GM19372 (cell line): ENCODE measurements at regions not wholly inside any gene's neighbourhood (a gene's known extent, or its start where the extent isn't known, plus 50 kb on each side); places are given as distances from the start of the nearest gene placed in this dataset.
"Not testable (repeated sequence)": the region's sequence is repeated elsewhere in the genome, so short reads cannot be mapped to it uniquely, and the experiment has no call there.

Source experiments
- ATAC-seq: cut with Tn5 transposase; IDR thresholded peaks from one replicate; pipeline ENCODE4 v1.9.1; 2021; ENCODE audit warnings: mild to moderate bottlenecking, low read depth, moderate library complexity; ENCODE audit not compliant: unreplicated experiment

GRCh38 chr3:39739658-39740057 lies 69.8 kb upstream of the MYRIP start:
- not testable (repeated sequence) for ATAC-seq

GRCh38 chr3:39744746-39745145 lies 64.7 kb upstream of the MYRIP start:
- no peak for ATAC-seq

GRCh38 chr3:39748002-39748401 lies 61.4 kb upstream of the MYRIP start:
- no peak for ATAC-seq

GRCh38 chr3:39748763-39749162 lies 60.6 kb upstream of the MYRIP start:
- ATAC-seq, result no peak

- no peak for ATAC-seq
These were observed 58.7 kb upstream of the MYRIP start for GRCh38 chr3:39750712-39751111.

- ATAC-seq, result no peak
These were observed 58.1 kb upstream of the MYRIP start for GRCh38 chr3:39751286-39751685.

GRCh38 chr3:39752019-39752637 lies 57.3 kb upstream of the MYRIP start:
- no peak for ATAC-seq

GRCh38 chr3:39752751-39753150 lies 56.7 kb upstream of the MYRIP start:
- ATAC-seq, result no peak

- ATAC-seq, result no peak
These were observed 56.0 kb upstream of the MYRIP start for GRCh38 chr3:39753391-39753790.

- ATAC-seq, result no peak
These were observed 54.9 kb upstream of the MYRIP start for GRCh38 chr3:39754549-39754948.

- no peak for ATAC-seq
These were observed 54.3 kb upstream of the MYRIP start for GRCh38 chr3:39755100-39755499.

GRCh38 chr3:39757307-39757706 lies 52.1 kb upstream of the MYRIP start:
- ATAC-seq, result no peak
